ENCODE measurements at regions not wholly inside any gene's neighbourhood (a gene's known extent, or its start where the extent isn't known, plus 50 kb on each side); places are given as distances from the start of the nearest gene placed in this dataset.

GRCh38 chr1:4000811-4001251 lies 100.8 kb upstream of the C1orf174 start:
- Histone ChIP-seq H3K4ac (ENCODE audit: low read depth, low read length) (no peak overlapping the region), H3K23ac (ENCODE audit: low read depth, low read length) (no peak overlapping the region), H2BK15ac (ENCODE audit: low read depth, low read length) (no peak overlapping the region), H3K18ac (ENCODE audit: low read depth, low read length) (no peak overlapping the region), H2BK120ac (ENCODE audit: low read depth, low read length) (no peak overlapping the region), H3K27ac (ENCODE audit: insufficient read depth, low read length) (no peak overlapping the region), H3K14ac (replicated peaks; ENCODE audit: low read depth, low read length) (no peak overlapping the region), H4K8ac (ENCODE audit: low read depth in 2 of 2, low read length in 2 of 2) (no peak overlapping the region), H4K5ac (ENCODE audit: low read depth, low read length) (no peak overlapping the region), H3K4me3 (ENCODE audit: insufficient read depth, low read depth, low read length) (no peak overlapping the region), H3K4me2 (ENCODE audit: low read depth, low read length) (no peak overlapping the region), H2AFZ (replicated peaks; ENCODE audit: low read length, poor library complexity) (no peak overlapping the region), H3K27me3 (ENCODE audit: control insufficient read depth, insufficient read depth, low read length) (no peaks in the 10 kb centered on the region), H2AK5ac (ENCODE audit: low read depth, low read length) (no peak overlapping the region), H4K20me1 (ENCODE audit: insufficient read depth, low read length) (no peaks in the 10 kb centered on the region), H2BK5ac (ENCODE audit: low read depth, low read length, poor library complexity, severe bottlenecking) (no peak overlapping the region), H3K56ac (ENCODE audit: extremely low read depth, insufficient read depth, low read length) (no peak overlapping the region), H3K9ac (ENCODE audit: low read depth, low read length) (no peak overlapping the region), H3K9me1 (ENCODE audit: insufficient read depth, low read length) (no peaks in the 10 kb centered on the region), H3K79me1 (ENCODE audit: low read depth in 1 of 2, low read length in 2 of 2) (no peaks in the 10 kb centered on the region), H3K36me3 (ENCODE audit: control insufficient read depth, insufficient read depth, low read length) (no peaks in the 10 kb centered on the region), H2BK20ac (ENCODE audit: low read depth, low read length) (no peak overlapping the region), H4K91ac (ENCODE audit: insufficient read depth, low read depth, low read length) (no peak overlapping the region), H3K9me3 (ENCODE audit: control insufficient read depth, insufficient read depth, low read length) (peaks cover 59% of the 10 kb centered on the region; the same call in 1 of the 2 replicates), H3K4me1 (ENCODE audit: control insufficient read depth, insufficient read depth, low read length) (no peaks in the 10 kb centered on the region), H2AK9ac (replicated peaks; ENCODE audit: low read depth, low read length, poor library complexity) (no peak overlapping the region)
- no TSS peak for BruUV-seq (replicated peaks)
- POLR2A ChIA-PET (ENCODE audit: unreplicated experiment): no interaction called here
- in situ Hi-C loops (cut with MboI; ENCODE audit: low sequenced_read_pairs): no loop called here
- ATAC-seq (ENCODE audit: low read depth): no peak
- dilution Hi-C loops (cut with HindIII; ENCODE audit: low sequenced_read_pairs, unreplicated experiment): no loop called here
- intact Hi-C loops (cut with micrococcal nuclease): no loop called here
- no peak for DNase-seq
- CTCF ChIA-PET: no interaction called here
- WGBS, 2 experiments (ENCODE audit: extremely low coverage in 2 of 2, insufficient read length in 1 of 2): 44% methylated on average over 4 of the region's 17 CpGs; no CpG with 5 or more reads in 1 of the 2 experiments
- TF ChIP-seq MXI1 (IDR thresholded peaks at IDR 0.05; ENCODE audit: borderline replicate concordance, low read depth, low read length) (no peak), FOS (IDR thresholded peaks at IDR 0.05; ENCODE audit: low read depth, low read length) (no peak), RFX5 (IDR thresholded peaks at IDR 0.05; ENCODE audit: low read depth, low read length) (no peak), BHLHE40 (IDR thresholded peaks at IDR 0.05; ENCODE audit: low read depth, low read length) (no peak)
- TF ChIP-seq, protein P1, sequence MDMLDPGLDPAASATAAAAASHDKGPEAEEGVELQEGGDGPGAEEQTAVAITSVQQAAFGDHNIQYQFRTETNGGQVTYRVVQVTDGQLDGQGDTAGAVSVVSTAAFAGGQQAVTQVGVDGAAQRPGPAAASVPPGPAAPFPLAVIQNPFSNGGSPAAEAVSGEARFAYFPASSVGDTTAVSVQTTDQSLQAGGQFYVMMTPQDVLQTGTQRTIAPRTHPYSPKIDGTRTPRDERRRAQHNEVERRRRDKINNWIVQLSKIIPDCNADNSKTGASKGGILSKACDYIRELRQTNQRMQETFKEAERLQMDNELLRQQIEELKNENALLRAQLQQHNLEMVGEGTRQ (IDR thresholded peaks at IDR 0.05; ENCODE audit: low read depth, low read length): no peak
